Mucosa of gallbladder (tissue), 1 donor: ENCODE measurements at regions not wholly inside any gene's neighbourhood (a gene's known extent, or its start where the extent isn't known, plus 50 kb on each side); places are given as distances from the start of the nearest gene placed in this dataset.

Experiments
- DNase-seq: peaks from one replicate; pipeline ENCODE4 v3.0.0-alpha.2; 2020; ENCODE audit warnings: low spot score
- donor health status: DM: no; HTN: no; CAD: no.

DNA sequence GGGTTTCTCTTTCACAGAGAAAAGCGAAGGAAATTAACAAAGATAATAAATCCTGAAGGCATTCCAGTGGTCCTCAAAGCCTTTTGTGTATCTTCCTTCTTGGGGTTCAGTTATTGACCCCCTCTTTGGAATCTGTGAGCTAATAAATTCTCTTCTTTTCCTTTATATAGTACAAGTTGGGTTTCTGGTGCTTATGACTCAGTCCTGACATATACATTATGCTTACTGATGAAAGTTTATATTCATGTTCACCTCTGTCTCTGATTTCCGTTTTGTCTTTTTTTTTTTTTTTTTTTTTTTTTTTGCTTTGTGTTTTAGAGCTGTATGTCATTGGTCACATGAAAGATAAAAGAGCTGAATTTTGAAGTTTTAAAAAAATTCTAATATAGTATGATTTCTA, 230.7 kb upstream of the RBMS3 start:
- no peak for DNase-seq

DNA sequence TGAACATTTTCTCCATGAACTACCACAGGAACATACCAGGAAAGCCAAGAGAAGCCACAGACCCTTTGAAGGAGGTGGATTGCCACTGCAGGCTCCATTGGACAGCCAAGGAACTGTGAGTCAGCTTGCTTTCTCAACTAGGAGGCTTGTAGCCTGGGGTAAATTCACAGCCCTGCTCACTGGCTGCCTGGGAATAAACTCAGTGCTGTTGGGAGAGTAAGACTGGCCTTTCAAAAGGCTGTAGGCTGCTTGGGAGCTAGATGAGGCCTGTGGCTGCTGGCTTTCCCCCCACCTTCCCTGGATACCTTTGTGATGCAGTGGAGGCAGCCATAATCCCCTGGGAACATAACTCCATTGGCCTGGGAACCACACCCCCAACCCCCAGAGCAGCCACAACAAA, 223.5 kb upstream of the RBMS3 start:
- DNase-seq, result no peak

DNA sequence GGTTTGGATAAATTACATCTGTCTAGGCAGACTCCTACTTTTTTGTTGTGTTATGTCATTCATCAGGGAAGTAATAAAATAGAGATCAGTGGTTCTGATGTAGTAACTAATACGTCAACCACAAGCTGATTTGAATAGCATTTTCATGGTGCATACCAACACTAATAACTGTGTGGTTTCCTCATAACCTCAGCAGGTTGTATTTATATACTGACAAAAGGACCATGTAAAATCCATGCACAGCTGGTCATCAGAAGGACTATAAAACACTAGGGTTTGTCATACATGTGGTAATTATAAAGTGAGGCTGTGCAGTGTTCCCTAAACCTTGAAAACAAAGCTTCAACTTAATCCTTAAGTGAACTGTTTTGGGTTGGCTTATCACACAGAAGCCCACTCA, 216.8 kb upstream of the RBMS3 start:
- no peak for DNase-seq

DNA sequence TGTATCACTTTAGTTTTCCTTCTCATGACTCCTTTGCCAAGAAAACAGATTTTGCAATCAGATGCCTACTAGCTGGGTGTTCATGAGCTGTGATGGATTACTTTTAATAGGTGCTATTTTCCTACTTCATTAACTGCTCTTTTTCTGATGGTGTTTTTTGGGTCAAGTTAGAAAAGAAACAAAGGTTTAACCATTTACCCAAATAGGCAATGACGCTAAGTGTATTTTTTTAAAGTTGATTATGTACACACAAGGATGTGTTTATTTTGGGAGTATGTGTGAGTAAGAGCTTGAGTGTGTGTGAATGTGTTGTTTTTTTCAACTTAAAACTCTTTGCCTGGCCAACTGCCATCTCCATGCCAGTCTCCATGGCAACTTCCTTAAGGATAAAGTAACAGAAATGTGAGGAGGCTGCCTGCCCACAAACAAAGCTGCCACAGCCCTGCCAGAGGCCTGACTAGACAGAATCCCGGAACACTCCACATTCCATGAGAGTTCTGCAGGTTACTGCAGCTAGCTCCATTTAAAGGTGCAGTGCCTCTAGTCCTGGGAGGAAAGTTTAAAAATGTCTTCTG, 215.6 kb upstream of the RBMS3 start:
- peak; percentile 66 for DNase-seq

DNA sequence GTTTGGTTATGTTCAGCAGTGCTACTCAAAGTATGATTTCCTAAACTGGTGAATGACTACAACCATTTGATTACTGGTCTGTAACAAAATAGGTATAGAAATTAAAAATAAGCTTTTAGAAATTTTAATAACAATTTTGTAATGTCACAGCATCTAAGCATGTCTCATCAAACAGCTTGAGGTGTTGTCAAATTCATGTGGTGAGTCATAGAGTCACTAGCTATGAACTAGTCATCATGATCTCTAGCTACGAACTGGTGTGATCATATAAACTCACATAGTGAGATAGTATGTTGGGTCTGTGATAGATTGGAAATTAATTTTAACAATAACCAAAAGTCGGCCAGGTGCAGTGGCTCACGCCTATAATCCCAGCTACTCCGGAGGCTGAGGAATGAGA, 213.9 kb upstream of the RBMS3 start:
- no peak for DNase-seq

DNA sequence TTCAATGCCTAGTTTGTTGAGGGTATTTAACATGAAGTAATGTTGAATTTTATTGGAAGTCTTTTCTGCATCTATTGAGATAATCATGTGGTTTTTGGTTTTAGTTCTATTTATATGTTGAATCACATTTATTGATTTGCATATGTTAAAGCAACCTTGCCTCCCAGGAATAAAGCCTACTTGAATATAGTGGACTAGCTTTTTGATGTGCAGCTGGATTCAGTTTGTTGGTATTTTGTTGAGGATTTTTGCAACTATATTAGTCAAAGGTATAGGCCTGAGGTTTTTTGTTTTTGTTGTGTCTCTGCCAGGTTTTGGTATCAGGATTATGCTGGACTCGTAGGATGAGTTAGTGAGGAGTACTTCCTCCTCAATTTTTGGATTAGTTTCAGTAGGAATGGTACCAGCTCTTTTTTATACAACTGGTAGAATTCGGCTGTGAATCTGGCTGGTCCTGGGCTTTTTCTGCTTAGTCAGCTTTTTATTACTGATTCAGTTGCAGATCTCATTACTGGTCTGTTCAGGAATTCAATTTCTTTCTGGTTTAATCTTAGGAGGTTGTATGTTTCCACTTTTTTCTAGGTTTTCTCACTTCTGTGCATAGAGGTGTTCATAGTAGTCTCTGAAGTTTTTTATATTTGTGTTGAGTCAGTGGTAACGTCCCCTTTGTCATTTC, 209.8 kb upstream of the RBMS3 start:
- no peak for DNase-seq

DNA sequence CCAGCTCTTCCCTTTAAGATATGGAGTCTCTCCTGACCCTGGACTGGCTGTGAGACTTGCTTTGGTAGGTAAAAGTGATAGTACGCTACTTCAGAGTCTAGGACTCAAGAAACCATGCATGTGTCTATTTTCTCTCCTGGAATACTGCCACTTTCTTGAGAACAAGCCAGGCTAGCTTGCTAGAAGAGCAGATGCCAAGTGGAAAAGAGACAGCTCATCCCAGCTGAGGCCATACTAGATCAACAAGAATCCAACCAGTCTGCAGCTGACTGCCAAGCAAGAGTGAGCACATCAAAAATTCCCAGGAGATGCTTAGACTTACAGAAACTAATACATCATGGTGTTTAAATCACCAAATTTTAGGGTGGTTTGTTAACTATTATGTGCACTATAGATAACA, 208.3 kb upstream of the RBMS3 start:
- DNase-seq, result no peak

DNA sequence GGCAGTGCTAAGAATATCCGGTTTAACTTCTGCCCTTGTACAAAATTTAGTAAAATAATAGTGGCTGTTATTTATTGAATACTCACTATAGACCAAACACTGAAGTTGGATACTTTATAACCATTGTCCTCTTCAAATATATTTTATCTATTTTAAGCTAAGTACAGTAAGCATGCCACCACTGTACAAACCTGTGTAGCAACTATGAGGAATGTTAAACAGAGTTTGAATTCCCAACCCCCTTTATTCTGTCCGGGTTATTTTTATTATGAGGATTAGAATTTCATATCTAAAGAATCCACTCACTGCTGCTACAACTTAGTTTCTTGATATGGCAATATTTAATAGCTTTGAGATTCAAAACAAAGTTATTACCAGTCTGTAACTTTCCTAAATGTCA, 203.5 kb upstream of the RBMS3 start:
- no peak for DNase-seq

DNA sequence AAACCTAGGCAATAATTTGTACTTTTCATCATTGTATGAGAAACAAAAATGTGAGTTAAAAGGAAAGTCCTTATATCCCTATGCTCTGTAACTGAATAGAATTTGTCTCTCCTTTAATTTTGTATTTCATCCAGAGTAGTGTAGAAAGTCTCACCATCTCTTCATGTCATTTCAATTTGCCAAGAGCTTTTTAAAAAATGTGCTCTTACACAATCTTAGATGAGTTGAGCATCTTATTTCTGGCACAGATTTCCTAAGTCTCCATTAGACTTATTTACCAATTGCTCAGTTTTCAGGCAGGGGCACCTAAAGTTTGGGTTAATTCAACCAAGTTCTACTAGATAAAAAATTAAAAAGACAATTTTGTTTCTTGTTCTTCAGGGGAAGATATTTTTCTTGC, 201.5 kb upstream of the RBMS3 start:
- no peak for DNase-seq

DNA sequence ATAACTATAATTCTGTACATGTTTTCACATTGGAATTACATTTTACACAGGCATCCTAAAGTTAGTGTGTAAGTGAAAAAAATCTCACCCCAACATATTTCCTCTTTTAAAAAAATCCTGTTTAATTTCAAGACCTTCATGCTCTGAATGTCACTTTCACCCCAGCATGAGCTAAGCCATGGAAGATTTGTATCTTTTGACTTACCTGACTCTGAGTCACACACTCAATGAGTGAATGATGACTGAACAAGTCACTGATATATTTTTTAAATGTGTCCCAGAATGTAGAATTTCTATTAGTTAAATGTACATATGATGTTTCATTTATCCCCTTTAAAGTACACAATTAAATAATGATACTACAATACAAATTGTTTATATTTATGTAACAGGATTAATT, 199.9 kb upstream of the RBMS3 start:
- no peak for DNase-seq

DNA sequence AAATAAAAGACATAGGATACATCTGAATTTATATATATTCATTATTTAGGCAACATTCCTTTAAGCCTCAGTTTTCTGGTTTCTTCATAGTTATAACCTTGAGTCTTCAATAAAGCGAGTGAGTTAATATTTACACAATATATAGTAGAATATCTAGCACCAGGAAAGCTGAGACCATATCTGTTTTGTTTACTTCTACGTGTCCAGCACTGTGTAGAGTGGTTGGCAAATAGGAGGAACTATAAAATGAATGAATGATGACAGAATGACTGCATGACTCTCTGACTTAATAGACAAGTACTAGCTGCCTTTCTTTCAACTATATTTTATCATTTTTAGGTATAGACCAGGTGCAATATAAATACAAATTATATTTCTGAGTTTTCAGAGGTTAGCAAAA, 197.8 kb upstream of the RBMS3 start:
- DNase-seq, result no peak

DNA sequence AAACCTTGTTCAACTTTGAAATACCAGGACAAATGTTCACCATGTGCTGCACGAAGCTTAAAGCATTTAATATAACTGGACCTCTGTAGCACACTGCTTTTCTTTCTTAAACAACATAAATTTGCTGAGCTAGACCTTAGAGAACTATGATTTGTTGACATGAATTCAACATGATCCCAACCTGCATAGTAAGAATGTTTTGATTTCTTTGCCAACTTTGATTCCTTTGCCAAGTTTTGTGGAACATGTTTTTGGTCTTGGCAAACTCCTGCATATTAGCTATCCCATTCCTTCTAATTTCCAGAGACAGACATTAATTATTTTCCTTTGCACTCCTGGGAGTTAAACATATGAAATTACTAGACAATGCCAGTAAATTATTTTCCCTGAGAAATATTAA, 197.2 kb upstream of the RBMS3 start:
- no peak for DNase-seq

DNA sequence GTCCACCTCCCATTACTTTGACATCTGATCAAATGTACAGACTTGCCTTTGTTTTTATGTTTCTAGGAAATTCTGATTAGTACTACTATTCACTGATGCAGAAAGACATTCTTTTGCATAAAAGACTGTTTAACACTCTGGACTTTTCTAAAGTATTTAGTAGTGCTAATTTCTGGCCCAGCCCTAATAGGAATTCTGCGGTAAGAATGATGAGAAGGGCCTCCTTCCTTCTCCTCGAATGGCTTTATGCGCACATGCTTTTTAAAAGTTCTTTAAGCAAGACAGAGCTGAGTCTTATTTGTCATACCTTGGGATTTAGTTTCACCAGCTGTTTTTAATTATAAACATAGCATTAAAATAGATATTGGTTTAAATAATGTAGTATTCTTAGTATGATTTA, 192.3 kb upstream of the RBMS3 start:
- no peak for DNase-seq

DNA sequence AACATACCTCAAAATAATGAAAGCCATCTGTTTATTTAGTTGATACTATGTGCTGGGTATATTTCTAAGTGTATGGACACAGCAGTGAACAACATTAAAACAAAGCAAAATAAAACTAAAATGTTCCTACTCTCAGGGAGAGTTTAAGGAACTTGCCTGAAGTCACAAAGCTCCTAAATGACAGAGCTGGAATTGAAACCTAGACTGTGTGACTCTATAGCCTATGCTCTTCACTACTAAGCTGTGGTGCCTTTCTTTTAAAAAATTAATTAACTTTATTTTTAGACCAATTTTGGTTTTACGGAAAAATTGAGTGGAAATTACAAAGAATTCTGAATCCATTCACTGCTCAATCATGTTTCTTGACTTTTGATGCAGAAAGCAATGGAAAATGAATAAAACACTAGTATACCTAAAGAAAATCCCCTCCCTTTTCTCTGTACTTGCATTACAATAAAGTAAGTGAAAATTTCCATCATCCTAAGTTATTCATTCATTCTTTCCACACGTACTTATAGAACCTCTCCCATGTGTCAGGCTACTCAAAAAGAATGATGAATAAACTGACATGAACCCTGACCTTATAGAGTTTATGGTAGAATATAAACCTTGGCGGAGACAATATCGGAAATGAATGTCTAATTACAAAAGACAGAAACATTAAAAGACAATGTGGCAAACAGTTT, 189.8 kb upstream of the RBMS3 start:
- DNase-seq, result no peak

DNA sequence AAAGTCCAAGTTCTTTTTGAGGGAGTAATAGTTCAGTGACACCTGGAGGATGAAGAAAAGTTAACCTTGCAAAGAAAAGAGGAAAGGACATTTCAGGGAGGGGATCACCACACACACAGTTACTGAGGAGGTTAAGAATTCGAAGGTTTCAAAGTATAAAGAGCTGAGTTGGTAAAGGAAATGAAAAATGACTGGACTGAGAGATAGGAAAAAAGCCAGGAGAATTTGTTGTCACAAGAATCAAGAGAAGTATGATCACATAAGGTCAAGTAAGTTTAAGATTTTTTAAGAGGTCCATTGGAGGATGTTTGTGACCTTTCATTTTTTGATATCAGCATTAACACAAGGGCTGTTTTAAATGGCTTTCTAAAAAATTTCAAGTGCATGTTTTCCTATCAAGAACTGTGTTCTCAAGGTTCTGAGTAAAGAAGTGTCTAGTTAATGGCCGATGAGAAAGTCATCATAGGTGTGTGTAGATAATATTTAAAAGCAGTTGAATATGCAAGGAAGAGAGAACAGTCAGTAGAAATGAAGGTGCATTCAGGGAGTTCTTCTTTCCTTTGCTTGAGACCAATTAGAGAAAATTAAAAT, 189.2 kb upstream of the RBMS3 start:
- no peak for DNase-seq

DNA sequence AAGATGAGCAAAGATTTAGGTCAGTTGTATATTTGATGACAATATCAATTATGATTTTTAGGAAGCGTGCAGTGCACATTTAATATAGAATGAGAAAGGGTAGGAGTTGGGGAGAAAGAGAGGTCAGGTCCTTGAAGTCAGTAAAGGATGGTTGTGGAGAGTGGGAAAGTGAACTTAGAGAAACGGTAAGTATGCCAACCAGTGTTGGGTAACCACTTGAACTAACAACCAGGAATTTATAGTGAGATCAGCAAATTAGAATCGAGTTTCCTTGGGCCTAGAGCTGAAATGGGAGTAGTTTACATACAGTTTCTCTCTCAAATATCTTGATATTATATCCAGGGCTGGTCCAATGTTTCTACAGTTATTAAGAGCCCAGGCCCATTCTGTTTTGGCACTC, 188.5 kb upstream of the RBMS3 start:
- no peak for DNase-seq

DNA sequence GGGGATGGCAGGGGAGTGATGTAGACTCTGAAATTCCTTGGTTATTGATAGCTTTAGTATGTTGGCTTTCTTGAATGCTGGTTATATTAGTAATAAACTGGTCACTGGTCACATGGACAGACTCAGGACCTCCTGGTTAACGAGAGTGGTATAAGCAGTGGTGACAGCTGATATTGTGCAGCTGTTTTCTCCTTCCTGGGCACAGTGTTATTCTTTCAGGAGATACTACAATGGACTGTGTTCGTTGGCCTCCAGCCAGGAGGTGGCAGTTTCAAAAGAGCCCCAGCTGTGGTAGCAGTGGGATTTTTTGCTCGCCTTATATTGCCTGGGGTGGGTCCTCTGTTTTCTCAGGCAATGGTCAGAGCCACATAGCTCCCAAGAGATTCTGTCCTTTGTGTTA, 181.6 kb upstream of the RBMS3 start:
- no peak for DNase-seq

DNA sequence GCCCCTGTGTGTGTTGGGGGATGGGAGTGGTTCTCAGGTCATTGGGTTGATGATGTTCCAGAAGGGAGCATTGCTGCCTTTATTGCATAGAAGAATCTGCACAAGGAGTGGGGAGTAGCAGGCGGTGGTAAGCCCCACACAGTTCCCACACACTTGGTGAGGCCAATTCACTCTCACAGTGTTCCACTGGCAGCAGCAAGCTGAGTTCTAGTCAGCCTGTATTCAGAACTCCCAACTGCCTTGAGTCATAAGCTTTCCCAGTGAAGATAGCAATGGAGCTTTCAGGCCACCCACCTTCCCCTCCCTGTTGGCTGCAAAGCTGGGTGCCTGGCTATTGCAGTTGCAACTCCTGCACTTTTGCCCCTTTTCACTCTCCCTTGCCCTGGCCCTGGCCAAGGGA, 181.1 kb upstream of the RBMS3 start:
- no peak for DNase-seq

DNA sequence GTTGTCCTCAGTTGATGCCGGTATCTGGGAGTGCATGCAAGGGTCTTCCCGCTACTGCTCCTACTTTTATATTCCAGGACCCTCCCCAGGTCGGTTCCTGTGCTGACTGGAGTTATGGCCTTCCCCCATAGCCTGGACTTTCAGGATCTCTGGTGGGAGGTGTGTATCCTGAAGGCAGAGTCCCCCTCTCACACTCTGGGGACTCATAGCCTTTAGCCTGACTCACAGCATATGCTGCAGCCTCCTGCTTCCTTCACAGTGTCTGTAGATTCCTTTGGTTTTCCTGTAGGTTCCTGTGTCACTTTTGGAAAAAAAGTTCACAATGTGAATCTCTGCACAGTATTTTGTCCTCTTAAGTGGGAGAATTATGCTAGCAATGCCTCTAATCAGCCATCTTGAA, 180.6 kb upstream of the RBMS3 start:
- DNase-seq, result no peak

DNA sequence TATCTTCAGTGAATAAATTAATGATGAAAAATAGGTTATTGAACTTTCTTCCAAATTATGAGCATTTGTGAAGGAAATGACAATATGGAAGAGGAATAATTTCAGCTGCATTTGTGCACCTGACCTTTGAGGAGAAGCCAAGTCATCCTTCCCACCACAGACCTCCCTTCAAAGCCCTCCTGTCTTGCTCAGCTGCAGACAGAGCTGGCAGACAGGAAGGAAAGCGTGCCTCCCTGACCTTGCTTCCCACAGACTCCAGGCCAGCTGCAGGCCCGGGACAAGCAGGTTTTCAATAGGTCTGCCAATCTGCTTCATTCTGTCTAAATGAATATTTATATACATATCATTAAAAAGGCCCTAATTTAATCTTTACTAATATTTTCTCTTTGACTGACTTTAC, 152.9 kb upstream of the RBMS3 start:
- DNase-seq, result no peak

DNA sequence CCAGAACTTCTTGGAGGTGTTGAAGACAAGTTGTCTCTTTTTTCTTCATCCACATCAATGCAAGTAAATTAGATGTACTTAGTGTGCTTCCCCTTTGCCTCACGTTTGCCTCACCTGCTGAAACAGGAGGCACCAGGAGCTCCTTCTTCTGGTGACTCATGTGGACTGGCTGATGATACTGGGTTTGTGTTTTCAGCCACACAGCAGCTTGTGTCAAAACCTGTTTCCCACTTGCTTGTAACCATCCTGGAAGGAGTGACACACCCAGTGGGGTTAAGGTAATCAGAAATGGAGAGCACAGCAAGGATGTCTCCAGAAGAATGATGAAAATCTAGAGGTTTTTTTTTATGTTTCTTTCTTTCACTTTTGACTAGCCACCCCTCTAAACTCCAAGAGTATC, 143.3 kb upstream of the RBMS3 start:
- DNase-seq, result no peak

DNA sequence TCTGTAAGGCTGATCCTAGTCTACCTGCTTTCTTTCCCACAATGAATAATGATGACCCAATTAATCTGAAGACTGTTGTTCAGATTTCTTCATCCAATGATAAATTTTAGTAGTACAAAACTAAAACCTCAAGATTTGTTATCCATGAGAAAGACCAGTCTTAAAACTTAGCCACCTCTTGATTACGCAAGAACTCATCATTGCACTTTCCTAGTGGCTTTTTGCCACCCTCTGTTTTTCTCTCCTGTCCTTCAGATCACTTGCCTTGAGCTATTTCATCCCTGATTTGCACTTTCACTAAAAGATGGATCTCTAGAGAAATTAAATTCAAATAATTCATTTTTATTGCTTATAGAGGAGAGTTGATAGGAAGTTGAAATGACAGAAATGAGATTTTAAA, 142.7 kb upstream of the RBMS3 start:
- DNase-seq, result no peak

DNA sequence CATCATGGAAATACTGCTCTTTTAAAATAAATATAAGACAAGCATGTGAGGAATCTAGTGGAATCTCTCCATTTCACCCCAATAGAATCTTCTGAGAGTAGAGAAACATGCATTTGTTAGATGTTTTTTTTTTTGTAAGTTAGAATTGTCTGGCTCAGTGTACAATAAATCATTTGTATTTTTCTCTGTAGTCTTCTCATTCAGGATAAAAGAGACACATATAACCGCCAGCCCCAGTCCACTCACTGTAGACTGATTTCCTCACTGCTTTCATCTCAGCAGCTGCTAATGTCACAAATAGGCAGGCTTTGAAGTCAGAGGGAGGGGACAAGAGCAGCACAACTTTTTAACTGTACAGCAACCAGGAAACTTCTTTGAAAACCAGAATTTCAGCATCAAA, 140.2 kb upstream of the RBMS3 start:
- DNase-seq, result no peak
